ENCODE measurements at regions not wholly inside any gene's neighbourhood (a gene's known extent, or its start where the extent isn't known, plus 50 kb on each side); places are given as distances from the start of the nearest gene placed in this dataset.

- TF ChIP-seq CTCF (IDR thresholded peaks at IDR 0.05) (no peak), POLR2A (IDR thresholded peaks at IDR 0.05; ENCODE audit: low read depth) (no peak)
Observed at GRCh38 chr3:68428495-68428894, 503.9 kb downstream of the TAFA4 start.
